HL-60 (cell line): ENCODE measurements at regions not wholly inside any gene's neighbourhood (a gene's known extent, or its start where the extent isn't known, plus 50 kb on each side); places are given as distances from the start of the nearest gene placed in this dataset.

Experiments
- DNase-seq, 2 experiments: peaks; one replicate each; pipeline ENCODE4 v3.0.0-alpha.2; 2010 to 2020; ENCODE audit warnings: low read depth in 1 of 2, low spot score in 1 of 2
- H3K27ac ChIP-seq: fragments of 250-450 bp; sonication (Bioruptor Pico); replicated peaks from 2 replicates; pipeline ENCODE4 v1.5.1; 2020; ENCODE audit warnings: mild to moderate bottlenecking, moderate library complexity
- H3K27me3 ChIP-seq: fragments of 250-450 bp; sonication (Bioruptor Pico); 2 replicates; pipeline ENCODE4 v1.5.1; 2021; ENCODE audit warnings: mild to moderate bottlenecking, moderate library complexity; ENCODE audit not compliant: insufficient read depth, poor library complexity, severe bottlenecking
- H3K4me3 ChIP-seq: replicated peaks from 2 replicates; pipeline ENCODE4 v1.5.1; 2011; ENCODE audit warnings: mild to moderate bottlenecking, control low read depth, low read length; ENCODE audit not compliant: insufficient read depth
- CTCF ChIP-seq: IDR thresholded peaks from one replicate; pipeline ENCODE4 v1.5.1; 2011; ENCODE audit warnings: low read length, control low read depth, inconsistent platforms; ENCODE audit not compliant: insufficient read depth
- GABPA ChIP-seq: IDR thresholded peaks from 2 replicates; pipeline ENCODE4 v1.6.1; 2012; ENCODE audit warnings: low read depth
- POLR2AphosphoS5 ChIP-seq: IDR thresholded peaks from 2 replicates; pipeline ENCODE4 v1.6.1; 2012; ENCODE audit warnings: low read depth
- REST ChIP-seq: IDR thresholded peaks from 2 replicates; pipeline ENCODE4 v1.6.1; 2012; ENCODE audit warnings: low read depth; ENCODE audit not compliant: insufficient replicate concordance
- SPI1 ChIP-seq: IDR thresholded peaks from 2 replicates; pipeline ENCODE4 v1.6.1; 2012; ENCODE audit warnings: low read depth, mild to moderate bottlenecking, borderline replicate concordance

GRCh38 chr16:55076053-55076452, 145.4 kb downstream of the IRX5 start:
- H3K27me3 ChIP-seq = no peaks in the 10 kb centered on the region
- no peak overlapping the region for H3K27ac ChIP-seq
- no peak for TF ChIP-seq POLR2AphosphoS5
- TF ChIP-seq CTCF = no peak
- no peak for TF ChIP-seq SPI1
- no peak for TF ChIP-seq GABPA
- no peak for TF ChIP-seq REST
- no peak overlapping the region for H3K4me3 ChIP-seq
- no peak for DNase-seq

GRCh38 chr16:55077266-55077665, 146.6 kb downstream of the IRX5 start:
- DNase-seq = no peak
- TF ChIP-seq GABPA = no peak
- TF ChIP-seq REST = no peak
- no peak for TF ChIP-seq POLR2AphosphoS5
- no peak for TF ChIP-seq SPI1
- no peak for TF ChIP-seq CTCF
- no peak overlapping the region for H3K4me3 ChIP-seq

GRCh38 chr16:55078153-55078552, 147.5 kb downstream of the IRX5 start:
- DNase-seq = no peak
- no peak overlapping the region for H3K4me3 ChIP-seq
- TF ChIP-seq CTCF = no peak
- no peaks in the 10 kb centered on the region for H3K27me3 ChIP-seq
- no peak overlapping the region for H3K27ac ChIP-seq

More at GRCh38 chr16:55077266-55077665, 146.6 kb downstream of the IRX5 start:
- H3K27ac ChIP-seq = no peak overlapping the region
- H3K27me3 ChIP-seq = no peaks in the 10 kb centered on the region

GRCh38 chr16:55078699-55079410, 148.2 kb downstream of the IRX5 start:
- Histone ChIP-seq H3K27ac (no peak overlapping the region), H3K4me3 (no peak overlapping the region), H3K27me3 (no peaks in the 10 kb centered on the region)
- TF ChIP-seq POLR2AphosphoS5 (no peak), CTCF (no peak), REST (no peak), SPI1 (no peak)
- DNase-seq = no peak
